Tibial nerve (tissue), 4 donors: ENCODE measurements at regions not wholly inside any gene's neighbourhood (a gene's known extent, or its start where the extent isn't known, plus 50 kb on each side); places are given as distances from the start of the nearest gene placed in this dataset.

Experiments used
- EP300 ChIP-seq, 2 donors: sonication (generic); formaldehyde crosslinking; IDR thresholded peaks; one replicate each; pipeline ENCODE4 v1.6.1; 2017; ENCODE audit warnings: antibody characterized with exemption in 2 of 2, mild to moderate bottlenecking in 1 of 2
- POLR2A ChIP-seq, 2 donors: fragments of 450-650 bp; IDR thresholded peaks; one replicate each; pipeline ENCODE4 v1.6.1; 2017; ENCODE audit warnings: antibody characterized with exemption in 2 of 2, mild to moderate bottlenecking in 2 of 2, moderate library complexity in 2 of 2
- TF ChIP-seq, protein P1 (sequence below), 5 experiments: fragments of 200-600 bp in 3 of 5; fragments of 450-650 bp in 2 of 5; sonication (generic) in 3 of 5; IDR thresholded peaks; one replicate each; pipeline ENCODE4 v1.5.1; 2016 to 2019; ENCODE audit warnings: antibody characterized with exemption in 5 of 5, mild to moderate bottlenecking in 3 of 5, moderate library complexity in 2 of 5

DNA sequence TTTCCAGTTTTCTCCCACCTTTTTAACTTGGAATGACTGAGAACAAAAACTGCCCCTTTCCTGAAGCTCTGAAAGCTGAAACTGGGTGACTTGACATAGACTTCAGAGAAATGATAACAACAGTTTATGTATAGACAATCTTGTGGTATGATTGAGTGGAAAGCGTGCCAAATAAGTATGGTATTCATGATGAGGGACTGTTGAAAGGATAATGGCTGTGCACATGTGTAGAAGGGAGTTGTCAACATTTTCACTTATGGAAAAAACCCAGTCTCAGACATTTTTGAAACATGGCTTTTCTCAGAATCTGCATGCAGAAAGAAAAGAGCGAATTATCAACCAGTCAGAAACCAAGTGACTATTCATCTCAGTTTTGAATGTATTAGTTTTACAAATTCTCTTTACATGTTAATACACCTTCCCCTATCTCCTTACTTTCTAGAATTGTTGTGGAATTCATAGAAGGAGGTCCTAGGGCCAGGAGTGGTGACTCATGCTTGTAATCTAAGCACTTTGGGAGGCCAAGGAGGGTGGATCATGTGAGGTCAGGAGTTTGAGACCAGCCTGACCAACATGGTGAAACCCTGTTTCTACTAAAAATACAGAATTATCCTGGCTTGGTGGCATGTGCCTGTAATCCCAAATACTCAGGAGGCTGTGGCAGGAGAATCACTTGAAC is 261.2 kb downstream of the S1PR1 start:
- TF ChIP-seq, protein P1, sequence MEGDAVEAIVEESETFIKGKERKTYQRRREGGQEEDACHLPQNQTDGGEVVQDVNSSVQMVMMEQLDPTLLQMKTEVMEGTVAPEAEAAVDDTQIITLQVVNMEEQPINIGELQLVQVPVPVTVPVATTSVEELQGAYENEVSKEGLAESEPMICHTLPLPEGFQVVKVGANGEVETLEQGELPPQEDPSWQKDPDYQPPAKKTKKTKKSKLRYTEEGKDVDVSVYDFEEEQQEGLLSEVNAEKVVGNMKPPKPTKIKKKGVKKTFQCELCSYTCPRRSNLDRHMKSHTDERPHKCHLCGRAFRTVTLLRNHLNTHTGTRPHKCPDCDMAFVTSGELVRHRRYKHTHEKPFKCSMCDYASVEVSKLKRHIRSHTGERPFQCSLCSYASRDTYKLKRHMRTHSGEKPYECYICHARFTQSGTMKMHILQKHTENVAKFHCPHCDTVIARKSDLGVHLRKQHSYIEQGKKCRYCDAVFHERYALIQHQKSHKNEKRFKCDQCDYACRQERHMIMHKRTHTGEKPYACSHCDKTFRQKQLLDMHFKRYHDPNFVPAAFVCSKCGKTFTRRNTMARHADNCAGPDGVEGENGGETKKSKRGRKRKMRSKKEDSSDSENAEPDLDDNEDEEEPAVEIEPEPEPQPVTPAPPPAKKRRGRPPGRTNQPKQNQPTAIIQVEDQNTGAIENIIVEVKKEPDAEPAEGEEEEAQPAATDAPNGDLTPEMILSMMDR (IDR thresholded peaks at IDR 0.05): no peak
- TF ChIP-seq EP300 (IDR thresholded peaks at IDR 0.05) (no peak), POLR2A (IDR thresholded peaks at IDR 0.05) (no peak)
